HG03175 (cell line): ENCODE measurements at regions not wholly inside any gene's neighbourhood (a gene's known extent, or its start where the extent isn't known, plus 50 kb on each side); places are given as distances from the start of the nearest gene placed in this dataset.

Experiments used
- ATAC-seq: cut with Tn5 transposase; IDR thresholded peaks from one replicate; pipeline ENCODE4 v1.9.1; 2021; ENCODE audit warnings: mild to moderate bottlenecking, moderate library complexity; ENCODE audit not compliant: unreplicated experiment

- no peak for ATAC-seq
These were observed 127.7 kb upstream of the PDGFD start for GRCh38 chr11:104291646-104292045.

GRCh38 chr11:104286129-104286528, 122.2 kb upstream of the PDGFD start:
- ATAC-seq, result no peak

GRCh38 chr11:104279587-104279986, 115.6 kb upstream of the PDGFD start:
- ATAC-seq, result no peak

GRCh38 chr11:104275992-104276391, 112.0 kb upstream of the PDGFD start:
- no peak for ATAC-seq

GRCh38 chr11:104260456-104260855, 96.5 kb upstream of the PDGFD start:
- no peak for ATAC-seq

GRCh38 chr11:104259121-104259610, 95.2 kb upstream of the PDGFD start:
- ATAC-seq, result no peak

- no peak for ATAC-seq
These were observed 92.6 kb upstream of the PDGFD start for GRCh38 chr11:104256525-104256924.

- peak; percentile 82 for ATAC-seq
These were observed 90.4 kb upstream of the PDGFD start for GRCh38 chr11:104254347-104254746.

- ATAC-seq, result no peak
These were observed 82.6 kb upstream of the PDGFD start for GRCh38 chr11:104246590-104246989.

GRCh38 chr11:104238916-104239315, 75.0 kb upstream of the PDGFD start:
- ATAC-seq, result no peak

- ATAC-seq, result no peak
These were observed 61.1 kb upstream of the PDGFD start for GRCh38 chr11:104225047-104225446.

GRCh38 chr11:104222464-104222863, 58.5 kb upstream of the PDGFD start:
- no peak for ATAC-seq

GRCh38 chr11:104221455-104221854, 57.5 kb upstream of the PDGFD start:
- peak; percentile 43 for ATAC-seq

- ATAC-seq, result no peak
These were observed 55.1 kb upstream of the PDGFD start for GRCh38 chr11:104219096-104219495.

GRCh38 chr11:104214517-104214916, 50.6 kb upstream of the PDGFD start:
- no peak for ATAC-seq
